Mesendoderm (in vitro differentiated cells): ENCODE measurements at regions not wholly inside any gene's neighbourhood (a gene's known extent, or its start where the extent isn't known, plus 50 kb on each side); places are given as distances from the start of the nearest gene placed in this dataset.

Experiments used
- DNase-seq: peaks from one replicate; pipeline ENCODE4 v3.0.0; 2013
- H2AK5ac ChIP-seq: 2 replicates; pipeline ENCODE4 v1.6.1; 2013; ENCODE audit warnings: low read length, inconsistent platforms
- H2BK120ac ChIP-seq: 2 replicates; pipeline ENCODE4 v1.6.1; 2013; ENCODE audit warnings: low read depth, mild to moderate bottlenecking, low read length, moderate library complexity, mixed read lengths
- H2BK15ac ChIP-seq: replicated peaks from 2 replicates; pipeline ENCODE4 v1.6.1; 2013; ENCODE audit warnings: low read depth, mild to moderate bottlenecking, moderate library complexity
- H2BK5ac ChIP-seq: 2 replicates; pipeline ENCODE4 v1.6.1; 2013; ENCODE audit warnings: low read length, inconsistent platforms
- H3K18ac ChIP-seq: 2 replicates; pipeline ENCODE4 v1.6.1; 2013; ENCODE audit warnings: mild to moderate bottlenecking, low read length, mixed read lengths
- H3K23ac ChIP-seq: one replicate; pipeline ENCODE4 v1.6.1; 2013; ENCODE audit warnings: low read length
- H3K27ac ChIP-seq: 2 replicates; pipeline ENCODE4 v1.5.1; 2013; ENCODE audit warnings: low read depth, mild to moderate bottlenecking, inconsistent platforms, low read length, moderate library complexity
- H3K27me3 ChIP-seq: 2 replicates; pipeline ENCODE4 v1.6.1; 2013; ENCODE audit warnings: low read length, control low read depth, mild to moderate bottlenecking, inconsistent platforms; ENCODE audit not compliant: insufficient read depth, poor library complexity
- H3K36me3 ChIP-seq: 2 replicates; pipeline ENCODE4 v1.6.1; 2013; ENCODE audit warnings: low read length, inconsistent platforms; ENCODE audit not compliant: control insufficient read depth, insufficient read depth
- H3K4ac ChIP-seq: one replicate; pipeline ENCODE4 v1.6.1; 2013; ENCODE audit warnings: low read depth, mild to moderate bottlenecking, low read length, moderate library complexity
- H3K4me1 ChIP-seq: 2 replicates; pipeline ENCODE4 v1.6.1; 2013; ENCODE audit warnings: low read depth, low read length, inconsistent platforms; ENCODE audit not compliant: control insufficient read depth
- H3K4me2 ChIP-seq: 2 replicates; pipeline ENCODE4 v1.6.1; 2013; ENCODE audit warnings: low read length
- H3K4me3 ChIP-seq: 2 replicates; pipeline ENCODE4 v1.5.1; 2013; ENCODE audit warnings: mild to moderate bottlenecking, low read length
- H3K56ac ChIP-seq: one replicate; pipeline ENCODE4 v1.6.1; 2013; ENCODE audit warnings: low read length
- H3K79me1 ChIP-seq: 2 replicates; pipeline ENCODE4 v1.6.1; 2013; ENCODE audit warnings: low read length, inconsistent platforms
- H3K79me2 ChIP-seq: 2 replicates; pipeline ENCODE4 v1.6.1; 2013; ENCODE audit warnings: mild to moderate bottlenecking, low read length; ENCODE audit not compliant: control insufficient read depth, insufficient read depth
- H3K9ac ChIP-seq: 2 replicates; pipeline ENCODE4 v1.6.1; 2013; ENCODE audit warnings: low read length, inconsistent platforms
- H4K5ac ChIP-seq: one replicate; pipeline ENCODE4 v1.6.1; 2013; ENCODE audit warnings: low read length
- H4K8ac ChIP-seq: one replicate; pipeline ENCODE4 v1.6.1; 2013; ENCODE audit warnings: low read depth, mild to moderate bottlenecking, control low read depth, low read length, moderate library complexity
- WGBS: extraction: QIAGEN DNeasy Blood & Tissue Kit; methylation state at CpG from one replicate; pipeline ENCODE4 v1.1.7; 2013; ENCODE audit warnings: low lambda C conversion rate, missing lambda C conversion rate; ENCODE audit not compliant: insufficient coverage; ENCODE audit errors: extremely low coverage; 5-methylcytosine and 5-hydroxymethylcytosine counted together

- no peaks in the 10 kb centered on the region for H3K36me3 ChIP-seq
- no peaks in the 10 kb centered on the region for H3K79me1 ChIP-seq
- no peaks in the 10 kb centered on the region for H3K27me3 ChIP-seq
- H3K4me2 ChIP-seq, result no peak overlapping the region
- WGBS, result no CpG with 5 or more reads among the region's 1 CpG
- H3K4me1 ChIP-seq, result no peaks in the 10 kb centered on the region
- no peak overlapping the region for H2BK15ac ChIP-seq
- H3K56ac ChIP-seq, result no peak overlapping the region
- H3K27ac ChIP-seq, result no peak overlapping the region
- H3K4me3 ChIP-seq, result no peak overlapping the region
- no peak overlapping the region for H2BK120ac ChIP-seq
- H2AK5ac ChIP-seq, result no peak overlapping the region
- no peaks in the 10 kb centered on the region for H3K79me2 ChIP-seq
- no peak overlapping the region for H3K23ac ChIP-seq
- DNase-seq, result no peak
- no peak overlapping the region for H3K9ac ChIP-seq
- no peak overlapping the region for H2BK5ac ChIP-seq
- H3K18ac ChIP-seq, result no peak overlapping the region
- H3K4ac ChIP-seq, result no peak overlapping the region
- H4K5ac ChIP-seq, result no peak overlapping the region
- H4K8ac ChIP-seq, result no peak overlapping the region
Observed at GRCh38 chr5:165448753-165449152, 1943.3 kb downstream of the MAT2B start.

GRCh38 chr5:165457859-165458481 lies 1952.6 kb downstream of the MAT2B start:
- DNase-seq, result peak; percentile 70

GRCh38 chr5:165459232-165459631 lies 1953.8 kb downstream of the MAT2B start:
- Histone ChIP-seq H3K4me1 (no peaks in the 10 kb centered on the region), H2BK5ac (no peak overlapping the region), H3K4me3 (no peak overlapping the region), H3K79me2 (no peaks in the 10 kb centered on the region), H3K36me3 (no peaks in the 10 kb centered on the region), H3K23ac (no peak overlapping the region), H3K18ac (no peak overlapping the region), H3K56ac (no peak overlapping the region), H4K8ac (no peak overlapping the region), H2BK15ac (no peak overlapping the region), H2AK5ac (no peak overlapping the region), H3K4ac (no peak overlapping the region), H4K5ac (no peak overlapping the region), H3K79me1 (no peaks in the 10 kb centered on the region), H3K27ac (no peak overlapping the region), H3K4me2 (no peak overlapping the region), H3K27me3 (no peaks in the 10 kb centered on the region), H3K9ac (no peak overlapping the region), H2BK120ac (no peak overlapping the region)
- DNase-seq, result no peak

More at GRCh38 chr5:165457859-165458481, 1952.6 kb downstream of the MAT2B start:
- H3K23ac ChIP-seq, result no peak overlapping the region
- no peak overlapping the region for H3K9ac ChIP-seq
- no peak overlapping the region for H2BK120ac ChIP-seq
- no peak overlapping the region for H2AK5ac ChIP-seq
- H3K79me2 ChIP-seq, result no peaks in the 10 kb centered on the region
- no peak overlapping the region for H3K4ac ChIP-seq
- no peaks in the 10 kb centered on the region for H3K27me3 ChIP-seq
- H2BK15ac ChIP-seq, result no peak overlapping the region
- H4K8ac ChIP-seq, result no peak overlapping the region
- H3K79me1 ChIP-seq, result no peaks in the 10 kb centered on the region
- H3K18ac ChIP-seq, result no peak overlapping the region
- H3K4me2 ChIP-seq, result no peak overlapping the region
- no peak overlapping the region for H3K56ac ChIP-seq
- no CpG with 5 or more reads among the region's 5 CpGs for WGBS
- no peak overlapping the region for H2BK5ac ChIP-seq
- no peak overlapping the region for H3K27ac ChIP-seq
- H3K4me1 ChIP-seq, result no peaks in the 10 kb centered on the region
- H3K4me3 ChIP-seq, result no peak overlapping the region
- H3K36me3 ChIP-seq, result no peaks in the 10 kb centered on the region
- H4K5ac ChIP-seq, result no peak overlapping the region

GRCh38 chr5:165460911-165461310 lies 1955.5 kb downstream of the MAT2B start:
- Histone ChIP-seq H3K23ac (no peak overlapping the region), H2AK5ac (no peak overlapping the region), H3K56ac (no peak overlapping the region), H2BK15ac (no peak overlapping the region), H3K4ac (no peak overlapping the region), H3K36me3 (no peaks in the 10 kb centered on the region), H3K18ac (no peak overlapping the region), H2BK5ac (no peak overlapping the region), H3K79me1 (no peaks in the 10 kb centered on the region), H3K4me2 (no peak overlapping the region), H3K9ac (no peak overlapping the region), H3K4me3 (no peak overlapping the region), H3K27ac (no peak overlapping the region), H4K8ac (no peak overlapping the region), H3K79me2 (no peaks in the 10 kb centered on the region), H3K27me3 (no peaks in the 10 kb centered on the region), H3K4me1 (no peaks in the 10 kb centered on the region), H2BK120ac (no peak overlapping the region), H4K5ac (no peak overlapping the region)
- DNase-seq, result no peak
- WGBS, result no CpG with 5 or more reads among the region's 4 CpGs

- Histone ChIP-seq H3K4ac (no peak overlapping the region), H3K4me2 (no peak overlapping the region), H2BK120ac (no peak overlapping the region), H2BK15ac (no peak overlapping the region), H3K79me2 (no peaks in the 10 kb centered on the region), H3K27me3 (no peaks in the 10 kb centered on the region), H3K27ac (no peak overlapping the region), H2AK5ac (no peak overlapping the region), H3K18ac (no peak overlapping the region), H3K56ac (no peak overlapping the region), H4K5ac (no peak overlapping the region), H3K9ac (no peak overlapping the region), H3K23ac (no peak overlapping the region), H3K79me1 (no peaks in the 10 kb centered on the region), H3K36me3 (no peaks in the 10 kb centered on the region), H2BK5ac (no peak overlapping the region), H4K8ac (no peak overlapping the region), H3K4me3 (no peak overlapping the region), H3K4me1 (no peaks in the 10 kb centered on the region)
- no peak for DNase-seq
- WGBS, result no CpG with 5 or more reads among the region's 3 CpGs
Observed at GRCh38 chr5:165477546-165477945, 1972.1 kb downstream of the MAT2B start.

- no peak overlapping the region for H3K4me2 ChIP-seq
- no peak overlapping the region for H4K5ac ChIP-seq
- H3K27me3 ChIP-seq, result no peaks in the 10 kb centered on the region
- no peak overlapping the region for H3K27ac ChIP-seq
- no peak overlapping the region for H2BK15ac ChIP-seq
- no peak overlapping the region for H3K4me3 ChIP-seq
- H3K18ac ChIP-seq, result no peak overlapping the region
- H3K23ac ChIP-seq, result no peak overlapping the region
- no peak overlapping the region for H3K9ac ChIP-seq
- no peak overlapping the region for H3K56ac ChIP-seq
- no peaks in the 10 kb centered on the region for H3K4me1 ChIP-seq
- no peak overlapping the region for H3K4ac ChIP-seq
- no peak for DNase-seq
- no peak overlapping the region for H2AK5ac ChIP-seq
- no peaks in the 10 kb centered on the region for H3K36me3 ChIP-seq
- no peak overlapping the region for H2BK5ac ChIP-seq
- H2BK120ac ChIP-seq, result no peak overlapping the region
- H4K8ac ChIP-seq, result no peak overlapping the region
- H3K79me2 ChIP-seq, result no peaks in the 10 kb centered on the region
- WGBS, result no CpG with 5 or more reads among the region's 5 CpGs
- H3K79me1 ChIP-seq, result no peaks in the 10 kb centered on the region
Observed at GRCh38 chr5:165495829-165496380, 1990.5 kb downstream of the MAT2B start.
